SH-SY5Y (cell line): ENCODE measurements at regions not wholly inside any gene's neighbourhood (a gene's known extent, or its start where the extent isn't known, plus 50 kb on each side); places are given as distances from the start of the nearest gene placed in this dataset.

Source experiments
- GATA2 ChIP-seq: IDR thresholded peaks from 2 replicates; pipeline ENCODE4 v1.6.1; 2011; ENCODE audit warnings: mild to moderate bottlenecking, low read depth, low read length
- GATA3 ChIP-seq: IDR thresholded peaks from 2 replicates; pipeline ENCODE4 v1.6.1; 2011; ENCODE audit warnings: low read depth, mild to moderate bottlenecking, low read length, moderate library complexity

- no peak for TF ChIP-seq GATA3
- TF ChIP-seq GATA2: no peak
Observed at GRCh38 chr3:36075491-36075890, 304.8 kb upstream of the STAC start.

GRCh38 chr3:36077320-36077719 is 303.0 kb upstream of the STAC start:
- TF ChIP-seq GATA2: no peak
- no peak for TF ChIP-seq GATA3

DNA sequence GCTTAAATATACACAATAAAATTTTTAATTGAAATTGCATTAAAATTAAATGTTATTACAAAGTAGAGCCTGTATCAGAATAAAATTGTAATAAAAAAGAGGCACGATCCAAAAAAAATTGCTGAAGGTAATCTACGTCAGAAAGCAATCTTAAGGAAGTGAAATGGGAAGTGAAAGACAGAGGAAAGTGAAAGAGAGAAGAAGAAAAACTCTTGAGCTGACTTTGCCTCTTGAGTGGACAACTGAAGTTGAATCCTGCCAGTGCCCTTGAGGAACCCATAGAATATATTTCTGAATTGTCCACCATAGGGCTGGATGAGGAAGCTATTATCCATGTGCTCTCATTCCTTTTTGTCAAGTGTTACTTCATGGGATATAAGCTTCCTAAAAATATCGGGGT is 285.1 kb upstream of the STAC start:
- TF ChIP-seq GATA3 (no peak), GATA2 (no peak)

GRCh38 chr3:36097209-36097608 is 283.1 kb upstream of the STAC start:
- TF ChIP-seq GATA3: no peak
- TF ChIP-seq GATA2: no peak

DNA sequence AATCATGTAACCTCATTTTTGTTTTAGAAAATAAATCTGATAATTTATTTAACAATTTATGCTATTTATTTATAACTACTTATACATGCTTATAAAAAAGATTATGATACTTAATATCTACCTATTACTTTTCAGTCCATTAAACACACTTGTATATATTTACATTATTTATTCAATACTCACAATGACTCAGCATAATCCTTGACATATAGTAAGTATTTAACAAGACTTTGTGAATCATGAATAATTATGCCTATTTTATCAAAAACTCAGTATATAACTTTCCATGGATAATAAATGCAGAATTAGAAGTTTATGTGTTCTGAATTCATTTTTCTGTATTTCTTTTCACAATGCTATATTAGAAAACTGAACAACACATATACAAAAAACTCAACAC is 266.0 kb upstream of the STAC start:
- no peak for TF ChIP-seq GATA2
- TF ChIP-seq GATA3: no peak

GRCh38 chr3:36124118-36124796 is 256.0 kb upstream of the STAC start:
- no peak for TF ChIP-seq GATA3
- TF ChIP-seq GATA2: no peak

GRCh38 chr3:36132214-36132613 is 248.1 kb upstream of the STAC start:
- TF ChIP-seq GATA2 (no peak), GATA3 (no peak)

DNA sequence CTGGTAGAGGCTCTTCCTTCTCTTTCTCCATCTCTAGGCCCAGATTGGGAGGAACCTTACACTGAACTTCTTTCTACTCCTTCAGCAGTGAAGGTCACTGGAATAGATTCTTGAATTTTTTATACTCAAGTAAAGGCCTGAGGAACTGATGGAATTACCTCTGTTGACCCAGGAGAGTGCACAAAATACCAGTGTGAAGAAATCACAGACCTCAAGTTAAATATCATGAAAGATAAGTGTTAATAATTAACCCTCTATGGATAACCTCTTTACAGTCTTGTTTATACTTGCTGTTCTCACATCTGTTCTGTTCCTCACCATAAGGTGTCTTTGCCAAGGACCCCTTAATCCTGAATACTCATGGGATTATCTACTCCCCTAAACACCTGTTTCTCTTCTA is 244.4 kb upstream of the STAC start:
- TF ChIP-seq GATA2: no peak
- no peak for TF ChIP-seq GATA3

- TF ChIP-seq GATA2 (no peak), GATA3 (no peak)
Observed at GRCh38 chr3:36142746-36143145, 237.6 kb upstream of the STAC start.

- TF ChIP-seq GATA2 (no peak), GATA3 (no peak)
Observed at GRCh38 chr3:36146404-36146803, 233.9 kb upstream of the STAC start.

- no peak for TF ChIP-seq GATA2
- no peak for TF ChIP-seq GATA3
Observed at GRCh38 chr3:36147934-36148558, 232.3 kb upstream of the STAC start.

DNA sequence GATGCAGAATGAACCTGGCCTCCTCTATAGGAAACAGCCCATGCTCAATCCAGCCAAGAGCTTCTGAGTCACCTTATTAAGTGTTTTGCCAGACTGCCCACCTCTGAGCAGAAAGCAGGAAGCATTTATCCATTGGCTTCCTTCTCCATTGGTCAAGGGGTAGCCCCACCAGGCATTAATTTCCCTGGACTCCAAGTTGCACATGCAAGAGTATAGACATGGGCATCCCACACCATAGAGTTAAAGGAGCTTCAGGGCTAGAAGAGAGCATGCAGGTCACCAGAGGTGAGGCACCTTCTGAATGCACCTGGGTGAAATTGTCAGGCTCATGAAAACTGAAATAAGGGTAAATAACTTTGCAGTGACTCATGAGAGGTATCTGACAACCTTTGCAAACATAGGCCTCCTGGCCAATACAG is 230.8 kb upstream of the STAC start:
- TF ChIP-seq GATA3: no peak
- no peak for TF ChIP-seq GATA2

DNA sequence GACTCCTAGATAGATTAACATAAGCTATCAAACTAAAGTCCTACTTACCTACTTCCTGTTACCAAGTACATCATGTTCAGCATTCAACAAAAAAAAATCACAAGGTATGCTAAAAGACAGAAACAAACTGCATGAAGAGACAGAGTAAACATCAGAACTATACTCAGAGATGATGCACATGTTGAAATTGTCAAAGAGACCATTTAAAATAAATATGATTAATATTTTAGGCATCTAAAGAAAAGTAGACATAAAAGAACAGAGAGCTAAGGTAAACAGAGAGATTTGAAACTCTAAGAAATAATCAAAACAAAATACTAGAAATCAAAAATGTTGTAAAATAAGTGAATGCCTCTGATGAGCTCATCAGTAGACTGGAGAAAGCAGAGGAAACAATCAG is 224.8 kb upstream of the STAC start:
- no peak for TF ChIP-seq GATA3
- no peak for TF ChIP-seq GATA2

DNA sequence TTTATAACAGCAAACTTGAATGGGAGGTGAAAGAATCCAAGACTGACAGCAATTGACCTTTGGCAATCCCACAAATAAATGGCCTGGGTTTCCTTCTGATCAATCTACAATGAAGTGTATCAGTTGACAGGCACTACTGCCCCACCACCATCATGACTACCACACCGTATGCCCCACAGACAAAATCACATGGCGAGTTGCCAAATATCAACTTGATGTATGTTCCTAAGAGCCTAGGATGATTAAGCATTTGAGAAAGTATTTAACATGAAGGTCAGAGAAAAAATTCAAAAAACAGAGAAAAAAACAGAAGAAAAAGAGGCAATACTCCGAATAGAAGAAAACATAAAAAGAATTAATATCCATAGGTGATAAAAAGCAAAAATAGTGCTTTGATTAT is 215.9 kb upstream of the STAC start:
- TF ChIP-seq GATA3: no peak
- TF ChIP-seq GATA2: no peak

GRCh38 chr3:36165509-36166290 is 214.6 kb upstream of the STAC start:
- TF ChIP-seq GATA2 (no peak), GATA3 (no peak)
